CD4-positive, alpha-beta T cell treated with Interferon gamma for 1 hour (primary cell): ENCODE measurements at regions not wholly inside any gene's neighbourhood (a gene's known extent, or its start where the extent isn't known, plus 50 kb on each side); places are given as distances from the start of the nearest gene placed in this dataset.
"Not testable (repeated sequence)": the region's sequence is repeated elsewhere in the genome, so short reads cannot be mapped to it uniquely, and the experiment has no call there.

Experiments used
- DNase-seq: peaks from one replicate; pipeline ENCODE4 v3.0.0-alpha.2; 2020

DNA sequence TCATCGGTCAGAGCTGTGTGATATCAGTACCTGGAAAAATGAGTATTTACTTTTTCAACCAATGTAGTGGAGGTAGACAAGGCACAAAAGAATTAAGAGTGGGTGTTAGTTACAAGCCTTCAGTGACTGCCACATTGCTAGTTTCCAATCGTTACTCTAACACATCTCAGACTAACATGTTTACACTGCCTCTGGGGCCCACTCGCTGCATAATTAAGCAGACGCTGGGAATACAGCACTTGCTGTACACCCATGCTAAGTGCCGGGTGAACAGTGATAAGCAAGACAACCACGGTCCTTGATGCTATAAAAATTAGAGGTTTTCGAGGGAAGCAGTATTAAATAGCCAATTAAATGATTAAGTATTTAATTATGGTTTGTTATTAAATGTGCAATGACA is 1147.6 kb downstream of the AACS start:
- no peak for DNase-seq

DNA sequence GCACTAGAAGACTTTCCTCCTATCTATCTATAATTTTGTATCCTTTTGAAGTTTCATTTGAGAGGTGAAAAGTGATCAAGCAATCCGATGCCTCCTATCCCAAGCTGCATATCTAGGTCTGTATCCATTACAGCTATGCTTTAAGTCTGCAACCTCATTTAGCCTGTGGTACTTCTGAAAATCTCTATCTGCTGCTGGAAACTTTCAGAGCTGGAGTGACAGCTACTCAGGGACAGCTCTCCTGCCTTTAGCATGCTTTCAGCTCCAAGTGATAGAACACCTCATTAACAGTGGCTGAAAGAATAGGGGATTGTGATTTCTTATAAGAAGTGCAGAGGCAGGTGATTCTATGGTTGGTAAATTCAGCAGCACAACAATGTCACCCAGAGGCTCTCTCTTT is 1153.5 kb downstream of the AACS start:
- DNase-seq, result no peak

DNA sequence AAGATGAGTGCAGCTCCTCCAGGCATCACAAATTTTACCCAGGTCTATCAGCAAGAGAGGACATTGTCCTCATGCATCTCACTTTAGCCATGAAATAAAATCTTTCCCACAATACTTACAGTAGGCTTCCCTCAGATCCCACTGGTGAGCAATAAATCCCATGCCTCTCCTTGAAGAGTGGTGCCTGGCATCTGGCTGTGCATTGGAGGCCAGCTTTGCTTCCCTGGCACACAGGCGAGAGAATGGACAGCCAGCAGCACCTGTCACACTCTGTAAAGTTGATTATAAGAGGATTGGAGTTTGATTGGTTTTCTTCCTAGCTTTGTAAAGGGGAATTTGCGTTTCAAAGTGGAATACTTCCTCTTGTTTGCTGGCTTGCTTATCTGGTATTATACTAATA is 1153.9 kb downstream of the AACS start:
- no peak for DNase-seq

GRCh38 chr12:126219654-126220279 is 1154.5 kb downstream of the AACS start:
- no peak for DNase-seq

- DNase-seq, result no peak
These were observed 1158.8 kb downstream of the AACS start for GRCh38 chr12:126224032-126224431.

- DNase-seq, result no peak
These were observed 1163.7 kb downstream of the AACS start for GRCh38 chr12:126228936-126229335.

DNA sequence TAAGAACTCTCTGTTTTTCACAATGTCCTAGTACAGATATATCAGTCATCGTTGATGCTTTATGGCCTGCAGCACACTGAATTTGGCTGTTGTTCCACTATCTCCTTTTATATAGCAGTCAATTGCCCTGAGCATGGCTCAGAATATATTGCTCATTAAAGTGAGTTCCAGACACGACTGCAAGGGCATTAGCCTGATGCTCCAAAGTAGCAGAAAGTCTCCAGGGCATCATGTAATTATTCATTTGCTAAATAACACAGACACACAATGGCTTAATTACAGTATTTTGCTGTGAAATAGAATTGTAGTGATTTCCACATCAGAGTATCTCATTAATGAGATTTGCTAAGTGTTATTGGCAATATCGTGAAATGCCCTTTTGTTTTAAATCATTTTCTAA is 1167.5 kb downstream of the AACS start:
- no peak for DNase-seq

GRCh38 chr12:126233625-126234024 is 1168.4 kb downstream of the AACS start:
- no peak for DNase-seq

- no peak for DNase-seq
These were observed 1178.7 kb downstream of the AACS start for GRCh38 chr12:126243814-126244440.

GRCh38 chr12:126247936-126248335 is 1182.7 kb downstream of the AACS start:
- no peak for DNase-seq

- no peak for DNase-seq
These were observed 1183.7 kb downstream of the AACS start for GRCh38 chr12:126248871-126249403.

GRCh38 chr12:126258190-126258589 is 1193.0 kb downstream of the AACS start:
- no peak for DNase-seq

DNA sequence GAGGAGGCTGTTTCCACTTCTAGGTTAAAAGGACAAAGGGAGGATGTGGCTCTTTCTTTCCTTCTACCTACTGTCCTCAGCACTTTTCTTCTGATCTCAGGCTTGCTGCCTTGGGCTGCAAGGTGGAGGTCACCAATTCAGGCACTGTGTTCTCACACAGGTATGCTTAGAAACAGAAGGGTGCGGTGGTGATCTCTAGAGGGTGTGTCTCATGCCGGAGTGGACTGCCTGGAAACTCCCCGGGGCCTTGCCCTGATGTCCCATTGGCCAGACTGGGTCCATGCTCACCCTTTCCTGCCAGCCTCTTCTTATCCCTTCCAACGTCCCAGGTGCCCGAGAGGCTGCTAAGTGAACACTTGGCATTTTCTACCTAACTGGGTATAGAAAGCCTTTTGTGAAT is 1197.6 kb downstream of the AACS start:
- DNase-seq, result no peak

DNA sequence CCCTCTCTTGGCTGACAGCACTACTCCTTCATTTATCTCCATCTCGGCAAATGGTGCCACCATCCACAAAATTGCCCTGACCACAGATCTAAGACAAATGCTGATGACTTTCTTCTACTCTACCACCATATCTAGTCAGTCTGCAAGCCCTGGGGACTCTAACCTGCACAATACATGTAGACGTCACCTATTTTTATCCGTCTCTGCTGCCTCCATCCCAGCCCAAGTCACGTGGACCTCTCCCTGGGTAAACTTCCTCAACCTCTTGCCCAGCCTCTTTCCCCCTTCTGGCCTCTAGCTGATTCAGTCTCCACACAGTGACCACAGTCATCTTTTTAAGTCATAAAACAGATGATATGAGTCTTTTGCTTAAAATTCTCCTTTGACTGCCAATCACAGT is 1203.0 kb downstream of the AACS start:
- DNase-seq, result no peak

DNA sequence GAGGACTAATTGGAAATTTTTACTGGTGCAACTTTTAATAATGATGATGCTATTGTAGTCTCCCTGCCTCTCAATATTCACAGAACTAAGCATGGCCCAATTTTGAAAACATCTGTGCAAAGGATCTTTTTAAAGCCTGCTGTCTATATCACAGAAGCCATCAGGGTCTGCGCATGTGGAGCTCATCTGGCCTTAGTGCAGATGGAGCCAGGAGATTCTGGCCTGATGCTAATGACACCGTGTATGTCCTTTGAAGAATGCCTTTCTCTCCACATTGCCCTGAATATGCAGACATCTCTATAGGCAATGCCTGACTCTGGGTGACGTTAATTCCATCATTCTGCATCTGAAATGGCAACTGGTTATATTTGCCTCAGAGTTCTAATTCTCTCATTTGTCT is 1205.9 kb downstream of the AACS start:
- no peak for DNase-seq

DNA sequence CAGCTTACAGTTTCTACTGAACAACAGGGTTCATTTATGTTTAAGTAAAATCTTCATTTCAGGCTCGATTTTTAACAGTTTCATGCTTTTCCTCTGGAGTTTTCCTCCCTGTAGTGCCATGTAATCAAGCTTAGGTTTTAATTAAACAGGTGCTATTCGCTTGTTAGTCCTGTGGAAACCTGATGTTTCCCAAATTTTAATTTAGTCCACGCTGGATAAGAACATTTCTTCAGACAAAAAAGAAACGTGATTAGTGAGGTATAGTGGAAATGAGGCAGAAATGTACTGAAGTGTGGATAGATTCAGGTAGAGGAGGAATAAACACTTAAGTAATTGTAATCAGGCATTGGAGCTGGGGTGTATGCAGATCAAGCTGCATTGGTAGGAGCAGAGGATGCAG is 1217.5 kb downstream of the AACS start:
- DNase-seq, result no peak

GRCh38 chr12:126286203-126286602 is 1221.0 kb downstream of the AACS start:
- no peak for DNase-seq

DNA sequence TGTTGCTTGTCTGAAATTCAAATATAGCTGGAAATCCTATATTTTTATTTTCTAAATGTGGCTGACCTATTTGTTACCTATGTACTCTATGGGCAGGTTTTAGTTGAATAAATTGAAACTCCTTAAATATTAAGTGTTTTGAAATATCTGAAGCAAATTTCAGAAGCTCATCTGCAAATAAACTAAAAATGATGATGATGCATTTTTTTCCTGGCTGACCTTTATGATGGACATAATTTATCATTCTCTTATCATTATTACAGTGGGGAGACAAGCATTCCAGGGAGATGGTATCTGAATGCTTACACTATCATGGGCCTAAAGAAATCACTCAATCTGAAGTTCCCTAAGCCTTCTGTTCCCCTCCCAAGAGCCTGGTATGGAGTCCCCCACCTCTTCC is 1225.2 kb downstream of the AACS start:
- no peak for DNase-seq

GRCh38 chr12:126291987-126292386 is 1226.8 kb downstream of the AACS start:
- not testable (repeated sequence) for DNase-seq

GRCh38 chr12:126295652-126296051 is 1230.4 kb downstream of the AACS start:
- DNase-seq, result no peak

GRCh38 chr12:126309278-126309677 is 1244.0 kb downstream of the AACS start:
- no peak for DNase-seq

GRCh38 chr12:126312457-126312856 is 1247.2 kb downstream of the AACS start:
- DNase-seq, result no peak

DNA sequence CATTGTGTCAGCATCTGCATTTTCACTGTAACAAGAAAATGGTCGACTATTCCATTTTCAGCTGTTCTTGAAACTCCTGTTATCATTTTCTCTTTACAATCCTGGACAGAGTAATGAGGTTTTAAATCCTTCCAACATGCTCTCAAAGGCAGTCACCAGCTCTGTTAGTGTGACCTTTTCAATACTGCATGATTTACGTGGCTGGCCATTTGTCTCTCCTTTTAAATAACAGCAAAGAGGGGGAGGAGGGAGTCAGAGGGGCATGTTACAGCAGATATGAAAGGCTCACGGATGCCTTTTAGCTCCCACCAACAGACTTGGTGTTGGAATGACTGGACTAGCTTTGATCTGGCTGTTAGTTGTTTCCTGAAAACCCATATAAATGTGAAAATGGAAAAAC is 1251.2 kb downstream of the AACS start:
- DNase-seq, result no peak

DNA sequence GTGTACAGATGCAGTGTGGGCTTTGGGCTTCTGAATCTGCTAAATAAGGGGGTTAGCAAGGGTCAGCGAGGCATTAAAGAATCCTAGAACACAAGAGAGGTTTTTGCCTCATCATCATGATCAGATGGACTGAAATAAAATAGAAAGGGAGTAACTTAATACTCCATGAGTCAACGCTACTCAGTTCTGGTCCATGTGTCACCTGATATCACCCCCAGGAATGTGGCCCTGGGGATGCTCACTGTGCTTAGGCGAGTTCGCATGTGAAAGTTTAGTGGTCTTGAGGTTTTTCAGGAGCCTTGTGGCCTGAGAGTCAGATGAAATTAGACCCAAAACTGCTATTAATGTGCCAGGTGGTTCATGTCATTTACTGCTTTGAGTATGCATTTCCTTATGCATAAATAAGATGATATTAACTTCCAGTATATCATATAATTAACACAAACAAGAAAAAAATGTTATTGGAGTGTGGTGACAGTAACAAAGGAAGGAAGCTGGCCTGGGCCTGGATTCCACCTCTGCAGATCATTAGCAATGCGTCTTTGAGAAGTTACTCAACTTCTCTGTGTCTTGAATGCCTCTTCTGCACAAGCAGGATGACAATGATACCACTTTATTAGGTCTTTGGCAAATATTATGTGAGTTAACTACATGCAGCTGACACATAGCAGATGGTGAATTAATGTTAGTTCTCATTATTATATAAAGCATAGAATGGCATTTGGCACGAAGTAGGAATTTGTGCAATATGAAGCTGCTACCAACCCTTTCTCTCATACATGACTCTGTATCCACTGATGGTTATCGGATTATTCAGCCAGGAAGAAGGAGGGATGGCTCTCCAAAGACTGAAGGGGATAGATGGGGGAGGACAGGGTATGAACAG is 1272.6 kb downstream of the AACS start:
- DNase-seq, result no peak
